ENCODE measurements at regions not wholly inside any gene's neighbourhood (a gene's known extent, or its start where the extent isn't known, plus 50 kb on each side); places are given as distances from the start of the nearest gene placed in this dataset.

DNA sequence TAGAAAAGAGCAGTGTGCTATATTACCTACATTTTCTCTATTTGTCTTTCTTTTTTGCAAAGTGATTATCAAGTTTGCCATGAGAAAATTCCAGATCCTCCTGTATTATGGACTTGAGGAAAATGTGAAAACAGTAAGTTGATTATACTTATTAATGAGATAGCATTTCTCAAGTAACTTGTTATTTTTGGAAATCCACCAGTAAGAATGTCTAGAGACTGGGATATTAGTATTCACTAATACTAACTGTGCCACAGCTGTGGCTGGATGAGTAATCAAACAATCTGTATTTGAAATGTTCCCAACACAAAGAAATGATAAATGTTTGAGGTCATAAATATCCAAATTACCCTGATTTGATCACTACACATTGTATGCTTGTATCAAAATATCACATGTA lies 147.0 kb upstream of the CTSO start:
- TF ChIP-seq POLR2AphosphoS5 (IDR thresholded peaks at IDR 0.05) (no peak), POLR2A (IDR thresholded peaks at IDR 0.05; ENCODE audit: low read depth) (no peak)

Data from esophagus muscularis mucosa (tissue), 2 donors.